HepG2 (cell line): ENCODE measurements at regions not wholly inside any gene's neighbourhood (a gene's known extent, or its start where the extent isn't known, plus 50 kb on each side); places are given as distances from the start of the nearest gene placed in this dataset.

Source experiments
- ATAC-seq: fragments of 200-7000 bp; cut with Tn5 transposase; 3 replicates; pipeline ENCODE4 v1.9.1; 2020; ENCODE audit warnings: mild to moderate bottlenecking, moderate library complexity
- BruUV-seq: library from RNA; stranded (reverse); fragments of 400-500 nt; replicated peaks from 2 replicates; lab custom pipeline; 2021; lab: Mats Ljungman, UMichigan
- CTCF ChIA-PET: fragments of 300-600 bp; formaldehyde crosslinking; extraction: SDS; loops from one replicate; lab custom pipeline; 2021; ENCODE audit warnings: low total read pairs, inconsistent platforms, low intra/inter-chr PET ratio; lab: Yijun Ruan, JAX
- POLR2A ChIA-PET: fragments of 350-600 bp; sonication (Branson Sonifier 250); formaldehyde crosslinking; loops from one replicate; lab custom pipeline; 2020; ENCODE audit warnings: antibody characterized with exemption, inconsistent platforms; lab: Yijun Ruan, JAX
- DNase-seq: peaks from one replicate; pipeline ENCODE4 v3.0.0-alpha.2; 2015; ENCODE audit warnings: low spot score
- FAIRE-seq: peaks from 3 replicates; lab custom pipeline; 2011; peaks lifted over from hg19 to GRCh38; lab: Jason Lieb, UNC
- H2AFZ ChIP-seq: one replicate; pipeline ENCODE4 v1.6.1; 2011; ENCODE audit warnings: low read length, inconsistent platforms
- H3K27ac ChIP-seq: fragments of 300-600 bp; 3 replicates; pipeline ENCODE4 v1.8.0; 2011; ENCODE audit warnings: mixed run types, mild to moderate bottlenecking, mixed read lengths, low read length, inconsistent platforms; ENCODE audit not compliant: insufficient read depth; ENCODE audit errors: extremely low read length
- H3K27me3 ChIP-seq, 2 experiments: fragments of 200-600 bp in 1 of 2; 2 replicates in 1 of 2; 3 replicates in 1 of 2; pipeline versions ENCODE4 v1.6.0 to v1.8.0; 2011; ENCODE audit warnings: low read length in 2 of 2, mild to moderate bottlenecking in 2 of 2, moderate library complexity in 2 of 2, inconsistent platforms in 1 of 2; ENCODE audit not compliant: insufficient read depth in 2 of 2, control insufficient read depth in 1 of 2
- H3K36me3 ChIP-seq, 2 experiments: fragments of 200-600 bp in 1 of 2; replicated peaks in 1 of 2; 2 replicates in 1 of 2; 3 replicates in 1 of 2; pipeline versions ENCODE4 v1.5.1 to v1.8.0; 2011; ENCODE audit warnings: low read length in 2 of 2, inconsistent platforms in 1 of 2; ENCODE audit not compliant: insufficient read depth in 2 of 2, control insufficient read depth in 1 of 2
- H3K4me1 ChIP-seq: 2 replicates; pipeline ENCODE4 v1.5.1; 2012; ENCODE audit warnings: low read length, inconsistent platforms; ENCODE audit not compliant: insufficient read depth
- H3K4me2 ChIP-seq: 2 replicates; pipeline ENCODE4 v1.6.0; 2011; ENCODE audit warnings: low read depth, low read length, inconsistent platforms
- H3K4me3 ChIP-seq, 3 experiments: fragments of 200-600 bp in 1 of 3; sonication (generic), shearing (Covaris generic) in 1 of 3; replicated peaks in 1 of 3; 2 replicates each; pipeline ENCODE4 v1.5.1; 2011 to 2016; ENCODE audit warnings: low read length in 3 of 3, inconsistent platforms in 2 of 3, low read depth in 2 of 3, mild to moderate bottlenecking in 2 of 3, control low read depth in 1 of 3, mixed read lengths in 1 of 3; ENCODE audit not compliant: insufficient read depth in 1 of 3
- H3K79me2 ChIP-seq: one replicate; pipeline ENCODE4 v1.6.1; 2011; ENCODE audit warnings: low read length, inconsistent platforms; ENCODE audit not compliant: insufficient read depth
- H3K9ac ChIP-seq: 2 replicates; pipeline ENCODE4 v1.6.0; 2011; ENCODE audit warnings: mild to moderate bottlenecking, low read depth, low read length, inconsistent platforms; ENCODE audit not compliant: insufficient read depth
- H3K9me3 ChIP-seq: 2 replicates; pipeline ENCODE4 v1.5.1; 2012; ENCODE audit warnings: mild to moderate bottlenecking, low read length
- H4K20me1 ChIP-seq: 2 replicates; pipeline ENCODE4 v1.6.0; 2011; ENCODE audit warnings: inconsistent platforms, mild to moderate bottlenecking, low read length, moderate library complexity; ENCODE audit not compliant: insufficient read depth
- ATF1 ChIP-seq: IDR thresholded peaks from 2 replicates; pipeline ENCODE4 v1.6.1; 2016; ENCODE audit warnings: mild to moderate bottlenecking, control low read depth
- FOXP1 ChIP-seq, 2 experiments: fragments of 450-650 bp in 1 of 2; IDR thresholded peaks; 2 replicates each; pipeline ENCODE4 v1.6.1; 2017 to 2018; ENCODE audit warnings: antibody characterized with exemption in 1 of 2
- KLF9 ChIP-seq: IDR thresholded peaks from 2 replicates; pipeline ENCODE4 v1.6.1; 2016; ENCODE audit warnings: low read depth
- MATR3 ChIP-seq: sonication (generic); formaldehyde crosslinking; IDR thresholded peaks from 2 replicates; pipeline ENCODE4 v1.4.0; 2020; ENCODE audit warnings: missing genetic modification reagents
- NFIB ChIP-seq: sonication (generic); formaldehyde crosslinking; IDR thresholded peaks from 2 replicates; pipeline ENCODE4 v1.9.0; 2021; ENCODE audit warnings: missing genetic modification reagents, mild to moderate bottlenecking, borderline replicate concordance
- REL ChIP-seq: sonication (generic); formaldehyde crosslinking; conservative IDR thresholded peaks from 2 replicates; pipeline ENCODE4 v1.8.0; 2022; ENCODE audit warnings: mild to moderate bottlenecking, missing genetic modification reagents, moderate library complexity
- TP53 ChIP-seq: sonication (generic); formaldehyde crosslinking; conservative IDR thresholded peaks from 2 replicates; pipeline ENCODE4 v1.4.0; 2020; ENCODE audit warnings: missing genetic modification reagents
- ZFP36L1 ChIP-seq: sonication (generic); formaldehyde crosslinking; IDR thresholded peaks from 2 replicates; pipeline ENCODE4 v1.8.0; 2022; ENCODE audit warnings: mild to moderate bottlenecking, missing genetic modification reagents, moderate library complexity
- ZNF567 ChIP-seq: sonication (generic); formaldehyde crosslinking; IDR thresholded peaks from 2 replicates; pipeline ENCODE4 v1.8.1; 2023; ENCODE audit warnings: mild to moderate bottlenecking, missing genetic modification reagents, borderline replicate concordance
- whole genome bisulfite sequencing: methylation state at CpG from one replicate; pipeline ENCODE4 v1.1.6; 2017; ENCODE audit warnings: low lambda C conversion rate; 5-methylcytosine and 5-hydroxymethylcytosine counted together
- in situ Hi-C: cut with HindIII; loops from 2 replicates; pipeline ENCODE4 v1.10.0; 2017; ENCODE audit warnings: low pct_unique_long_range_greater_than_20kb; ENCODE audit not compliant: extremely low pct_ligation_motif_present
- intact Hi-C: fragments of 100-400 bp; cut with micrococcal nuclease; formaldehyde crosslinking; loops from one replicate; pipeline ENCODE4 v1.10.0; 2022; ENCODE audit not compliant: unreplicated experiment
- TF ChIP-seq, protein P1 (sequence below): IDR thresholded peaks from 2 replicates; pipeline ENCODE4 v1.6.1; 2016; ENCODE audit warnings: missing compliant biosample characterization, missing genetic modification reagents, borderline replicate concordance
- TF ChIP-seq, protein P2 (sequence below): sonication (generic); formaldehyde crosslinking; IDR thresholded peaks from 2 replicates; pipeline ENCODE4 v1.9.0; 2022; ENCODE audit warnings: low read depth, missing genetic modification reagents
- TF ChIP-seq, protein P3 (sequence below): sonication (generic); formaldehyde crosslinking; IDR thresholded peaks from 2 replicates; pipeline ENCODE4 v1.9.0; 2021; ENCODE audit warnings: missing genetic modification reagents, mild to moderate bottlenecking, borderline replicate concordance
- TF ChIP-seq, protein P4 (sequence below): conservative IDR thresholded peaks from 2 replicates; pipeline ENCODE4 v1.6.1; 2018; ENCODE audit warnings: missing genetic modification reagents

DNA sequence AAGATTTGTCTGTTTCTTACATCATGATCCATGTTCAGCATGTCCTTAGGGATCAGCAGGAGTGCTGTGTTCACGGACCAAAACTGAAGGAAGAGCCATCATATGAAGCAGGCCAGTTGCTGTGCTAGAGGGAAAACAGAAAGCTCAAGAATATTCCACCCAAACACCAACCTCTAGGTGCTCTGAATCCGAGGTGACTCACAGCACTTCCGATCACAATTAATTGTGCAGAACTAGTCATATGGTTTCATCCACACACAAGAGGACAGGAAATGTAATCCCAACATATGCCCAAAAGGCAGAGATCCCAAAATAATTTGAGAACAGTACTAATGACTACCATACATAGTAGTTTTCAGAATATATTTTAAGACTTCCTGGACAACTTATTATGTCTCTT lies 257.9 kb upstream of the KCNH8 start:
- H3K27me3 ChIP-seq: no peaks in the 10 kb centered on the region
- no peak overlapping the region for H3K4me3 ChIP-seq
- TF ChIP-seq, protein P1, sequence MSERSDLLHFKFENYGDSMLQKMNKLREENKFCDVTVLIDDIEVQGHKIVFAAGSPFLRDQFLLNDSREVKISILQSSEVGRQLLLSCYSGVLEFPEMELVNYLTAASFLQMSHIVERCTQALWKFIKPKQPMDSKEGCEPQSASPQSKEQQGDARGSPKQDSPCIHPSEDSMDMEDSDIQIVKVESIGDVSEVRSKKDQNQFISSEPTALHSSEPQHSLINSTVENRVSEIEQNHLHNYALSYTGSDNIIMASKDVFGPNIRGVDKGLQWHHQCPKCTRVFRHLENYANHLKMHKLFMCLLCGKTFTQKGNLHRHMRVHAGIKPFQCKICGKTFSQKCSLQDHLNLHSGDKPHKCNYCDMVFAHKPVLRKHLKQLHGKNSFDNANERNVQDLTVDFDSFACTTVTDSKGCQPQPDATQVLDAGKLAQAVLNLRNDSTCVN (CRISPR knock-in tag): no peak
- TF ChIP-seq, protein P2, sequence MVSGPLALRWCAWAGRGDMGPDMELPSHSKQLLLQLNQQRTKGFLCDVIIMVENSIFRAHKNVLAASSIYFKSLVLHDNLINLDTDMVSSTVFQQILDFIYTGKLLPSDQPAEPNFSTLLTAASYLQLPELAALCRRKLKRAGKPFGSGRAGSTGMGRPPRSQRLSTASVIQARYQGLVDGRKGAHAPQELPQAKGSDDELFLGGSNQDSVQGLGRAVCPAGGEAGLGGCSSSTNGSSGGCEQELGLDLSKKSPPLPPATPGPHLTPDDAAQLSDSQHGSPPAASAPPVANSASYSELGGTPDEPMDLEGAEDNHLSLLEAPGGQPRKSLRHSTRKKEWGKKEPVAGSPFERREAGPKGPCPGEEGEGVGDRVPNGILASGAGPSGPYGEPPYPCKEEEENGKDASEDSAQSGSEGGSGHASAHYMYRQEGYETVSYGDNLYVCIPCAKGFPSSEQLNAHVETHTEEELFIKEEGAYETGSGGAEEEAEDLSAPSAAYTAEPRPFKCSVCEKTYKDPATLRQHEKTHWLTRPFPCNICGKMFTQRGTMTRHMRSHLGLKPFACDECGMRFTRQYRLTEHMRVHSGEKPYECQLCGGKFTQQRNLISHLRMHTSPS (CRISPR knock-in tag): no peak
- TF ChIP-seq ATF1 (CRISPR knock-in tag) (no peak), KLF9 (CRISPR knock-in tag) (no peak), REL (CRISPR knock-in tag) (no peak), NFIB (CRISPR knock-in tag) (no peak), ZNF567 (CRISPR knock-in tag) (no peak), MATR3 (no peak), ZFP36L1 (CRISPR knock-in tag) (no peak), TP53 (CRISPR knock-in tag) (no peak), FOXP1 (IDR thresholded peaks at IDR 0.05) (no peak), FOXP1 (CRISPR knock-in tag; IDR thresholded peaks at IDR 0.05) (no peak)
- TF ChIP-seq, protein P3, sequence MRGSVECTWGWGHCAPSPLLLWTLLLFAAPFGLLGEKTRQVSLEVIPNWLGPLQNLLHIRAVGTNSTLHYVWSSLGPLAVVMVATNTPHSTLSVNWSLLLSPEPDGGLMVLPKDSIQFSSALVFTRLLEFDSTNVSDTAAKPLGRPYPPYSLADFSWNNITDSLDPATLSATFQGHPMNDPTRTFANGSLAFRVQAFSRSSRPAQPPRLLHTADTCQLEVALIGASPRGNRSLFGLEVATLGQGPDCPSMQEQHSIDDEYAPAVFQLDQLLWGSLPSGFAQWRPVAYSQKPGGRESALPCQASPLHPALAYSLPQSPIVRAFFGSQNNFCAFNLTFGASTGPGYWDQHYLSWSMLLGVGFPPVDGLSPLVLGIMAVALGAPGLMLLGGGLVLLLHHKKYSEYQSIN (CRISPR knock-in tag): no peak
- TF ChIP-seq, protein P4, sequence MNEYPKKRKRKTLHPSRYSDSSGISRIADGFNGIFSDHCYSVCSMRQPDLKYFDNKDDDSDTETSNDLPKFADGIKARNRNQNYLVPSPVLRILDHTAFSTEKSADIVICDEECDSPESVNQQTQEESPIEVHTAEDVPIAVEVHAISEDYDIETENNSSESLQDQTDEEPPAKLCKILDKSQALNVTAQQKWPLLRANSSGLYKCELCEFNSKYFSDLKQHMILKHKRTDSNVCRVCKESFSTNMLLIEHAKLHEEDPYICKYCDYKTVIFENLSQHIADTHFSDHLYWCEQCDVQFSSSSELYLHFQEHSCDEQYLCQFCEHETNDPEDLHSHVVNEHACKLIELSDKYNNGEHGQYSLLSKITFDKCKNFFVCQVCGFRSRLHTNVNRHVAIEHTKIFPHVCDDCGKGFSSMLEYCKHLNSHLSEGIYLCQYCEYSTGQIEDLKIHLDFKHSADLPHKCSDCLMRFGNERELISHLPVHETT (CRISPR knock-in tag): no peak
- TF ChIP-seq, all 625 proteins: peak for 0
- Histone ChIP-seq H3K9me3 (no peaks in the 10 kb centered on the region), H2AFZ (no peak overlapping the region), H3K4me2 (no peak overlapping the region), H3K9ac (no peak overlapping the region), H3K27ac (no peak overlapping the region), H4K20me1 (no peaks in the 10 kb centered on the region), H3K36me3 (no peaks in the 10 kb centered on the region), H3K79me2 (no peaks in the 10 kb centered on the region), H3K4me1 (no peaks in the 10 kb centered on the region)
- in situ Hi-C loops: no loop called here
- CTCF ChIA-PET: no interaction called here
- ATAC-seq (no peak), DNase-seq (no peak), FAIRE-seq (no peak)
- intact Hi-C loops: no loop called here
- POLR2A ChIA-PET: no interaction called here
- 17% methylated on average over 3 of the region's 3 CpGs for WGBS
- no TSS peak for BruUV-seq
